Vagina (tissue), 2 donors: ENCODE measurements at regions not wholly inside any gene's neighbourhood (a gene's known extent, or its start where the extent isn't known, plus 50 kb on each side); places are given as distances from the start of the nearest gene placed in this dataset.

Experiments
- DNase-seq, 2 donors: peaks; one replicate each; pipeline ENCODE4 v3.0.0-alpha.2; 2017; ENCODE audit errors: extremely low spot score in 2 of 2
- H3K27ac ChIP-seq: fragments of 200-600 bp; sonication (generic); one replicate; pipeline ENCODE4 v1.5.1; 2019
- H3K27me3 ChIP-seq: fragments of 200-600 bp; sonication (generic); one replicate; pipeline ENCODE4 v1.5.1; 2019
- H3K36me3 ChIP-seq, 2 donors: fragments of 200-600 bp; sonication (generic); one replicate each; pipeline ENCODE4 v1.5.1; 2017 to 2019
- H3K4me1 ChIP-seq: fragments of 200-600 bp; sonication (generic); one replicate; pipeline ENCODE4 v1.5.1; 2019
- H3K4me3 ChIP-seq, 2 donors: fragments of 200-600 bp; sonication (generic); 1 replicate in 1 of 2; 2 replicates in 1 of 2; pipeline ENCODE4 v1.5.1; 2016 to 2019
- H3K9me3 ChIP-seq: fragments of 200-600 bp; sonication (generic); one replicate; pipeline ENCODE4 v1.5.1; 2019
- POLR2A ChIP-seq, 2 donors: fragments of 450-650 bp; IDR thresholded peaks; one replicate each; pipeline ENCODE4 v1.6.1; 2017; ENCODE audit warnings: antibody characterized with exemption in 2 of 2, mild to moderate bottlenecking in 2 of 2, moderate library complexity in 2 of 2
- POLR2AphosphoS5 ChIP-seq, 2 donors: sonication (generic); formaldehyde crosslinking; IDR thresholded peaks; one replicate each; pipeline ENCODE4 v1.9.0; 2017; ENCODE audit warnings: antibody characterized with exemption in 2 of 2, mild to moderate bottlenecking in 2 of 2, low read depth in 1 of 2; ENCODE audit not compliant: insufficient read depth in 1 of 2
- intact Hi-C: fragments of 100-400 bp; cut with DNase I; formaldehyde crosslinking; loops from one replicate; pipeline ENCODE4 v1.15.1; 2023
- TF ChIP-seq, protein P1 (sequence below), 3 experiments: fragments of 450-650 bp in 2 of 3; fragments of 200-600 bp in 1 of 3; sonication (generic) in 1 of 3; IDR thresholded peaks; one replicate each; pipeline ENCODE4 v1.5.1; 2017 to 2019; ENCODE audit warnings: antibody characterized with exemption in 3 of 3, mild to moderate bottlenecking in 2 of 3, moderate library complexity in 2 of 3

DNA sequence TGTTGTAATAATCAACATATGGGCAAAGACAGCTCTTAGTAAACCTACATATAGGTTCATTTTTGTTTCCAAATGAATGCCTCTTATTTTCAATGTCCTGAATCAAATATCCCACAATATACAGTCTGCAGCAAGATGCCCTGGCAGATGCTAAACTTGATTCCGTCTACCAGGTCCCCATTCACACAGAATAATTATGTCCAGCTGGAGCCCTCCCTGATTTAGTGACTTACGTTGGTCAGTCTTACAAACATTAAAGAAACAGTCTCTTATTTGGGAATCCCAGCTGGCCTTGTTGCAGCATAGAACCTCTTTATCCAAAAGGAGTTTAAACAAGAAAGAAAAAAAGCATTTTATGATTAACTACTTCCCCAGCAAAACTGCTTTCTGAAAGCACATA is 82.7 kb upstream of the BMP4 start:
- no peak overlapping the region for H3K27ac ChIP-seq
- H3K4me1 ChIP-seq = no peaks in the 10 kb centered on the region
- intact Hi-C loops = no loop called here
- TF ChIP-seq POLR2A (IDR thresholded peaks at IDR 0.05) = no peak
- TF ChIP-seq POLR2AphosphoS5 (IDR thresholded peaks at IDR 0.05; ENCODE audit: insufficient read depth in 1 of 2, low read depth in 1 of 2) = no peak
- TF ChIP-seq, protein P1, sequence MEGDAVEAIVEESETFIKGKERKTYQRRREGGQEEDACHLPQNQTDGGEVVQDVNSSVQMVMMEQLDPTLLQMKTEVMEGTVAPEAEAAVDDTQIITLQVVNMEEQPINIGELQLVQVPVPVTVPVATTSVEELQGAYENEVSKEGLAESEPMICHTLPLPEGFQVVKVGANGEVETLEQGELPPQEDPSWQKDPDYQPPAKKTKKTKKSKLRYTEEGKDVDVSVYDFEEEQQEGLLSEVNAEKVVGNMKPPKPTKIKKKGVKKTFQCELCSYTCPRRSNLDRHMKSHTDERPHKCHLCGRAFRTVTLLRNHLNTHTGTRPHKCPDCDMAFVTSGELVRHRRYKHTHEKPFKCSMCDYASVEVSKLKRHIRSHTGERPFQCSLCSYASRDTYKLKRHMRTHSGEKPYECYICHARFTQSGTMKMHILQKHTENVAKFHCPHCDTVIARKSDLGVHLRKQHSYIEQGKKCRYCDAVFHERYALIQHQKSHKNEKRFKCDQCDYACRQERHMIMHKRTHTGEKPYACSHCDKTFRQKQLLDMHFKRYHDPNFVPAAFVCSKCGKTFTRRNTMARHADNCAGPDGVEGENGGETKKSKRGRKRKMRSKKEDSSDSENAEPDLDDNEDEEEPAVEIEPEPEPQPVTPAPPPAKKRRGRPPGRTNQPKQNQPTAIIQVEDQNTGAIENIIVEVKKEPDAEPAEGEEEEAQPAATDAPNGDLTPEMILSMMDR (IDR thresholded peaks at IDR 0.05) = no peak
- H3K4me3 ChIP-seq = no peak overlapping the region
- peaks cover 5% of the 10 kb centered on the region for H3K9me3 ChIP-seq
- no peak for DNase-seq
- no peaks in the 10 kb centered on the region for H3K27me3 ChIP-seq
- no peaks in the 10 kb centered on the region for H3K36me3 ChIP-seq

DNA sequence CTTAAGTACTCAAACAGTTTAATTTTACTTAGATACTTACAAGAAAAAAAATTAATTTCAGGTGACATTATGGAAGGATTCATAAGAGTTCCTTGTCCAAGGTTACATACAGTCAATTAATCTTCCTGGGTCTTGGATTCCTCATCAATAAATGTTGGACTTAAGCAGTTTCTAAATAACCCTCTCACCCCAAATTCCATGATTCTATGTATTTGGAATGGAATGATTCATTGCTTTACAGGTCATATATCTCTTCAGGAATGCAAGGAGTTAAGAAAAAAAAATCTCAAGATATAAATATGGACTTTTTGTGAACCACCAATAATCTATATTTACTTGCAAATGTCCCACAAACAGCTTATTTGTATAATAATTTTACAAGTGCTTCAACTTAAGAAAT is 84.2 kb upstream of the BMP4 start:
- TF ChIP-seq, protein P1 (IDR thresholded peaks at IDR 0.05) = no peak
- no peak for TF ChIP-seq POLR2AphosphoS5 (IDR thresholded peaks at IDR 0.05; ENCODE audit: insufficient read depth in 1 of 2, low read depth in 1 of 2)
- no peak for TF ChIP-seq POLR2A (IDR thresholded peaks at IDR 0.05)
- intact Hi-C loops = no loop called here
- DNase-seq = no peak

DNA sequence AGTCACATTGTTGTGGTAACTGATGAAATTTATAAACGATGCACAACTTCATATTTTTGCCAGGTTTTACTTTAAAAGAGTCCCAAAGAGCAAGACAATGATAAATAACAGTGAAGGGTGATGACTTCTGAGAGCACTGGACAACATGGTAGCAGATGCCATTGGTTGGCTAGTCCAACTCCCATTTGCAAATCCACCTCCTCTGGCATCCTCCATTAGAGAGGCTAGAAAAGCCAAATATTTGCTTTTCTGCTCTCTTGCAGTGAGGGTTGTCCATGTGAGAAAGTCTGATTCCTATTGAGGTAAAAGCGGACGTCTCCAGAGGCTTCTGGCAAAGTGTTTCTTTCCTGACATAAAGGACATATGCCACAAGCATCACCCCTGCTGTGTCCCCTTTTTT is 89.6 kb upstream of the BMP4 start:
- H3K4me3 ChIP-seq = no peak overlapping the region
- intact Hi-C loops = no loop called here
- no peak for DNase-seq
- no peaks in the 10 kb centered on the region for H3K27me3 ChIP-seq
- no peak for TF ChIP-seq POLR2AphosphoS5 (IDR thresholded peaks at IDR 0.05; ENCODE audit: insufficient read depth in 1 of 2, low read depth in 1 of 2)
- TF ChIP-seq POLR2A (IDR thresholded peaks at IDR 0.05) = no peak
- TF ChIP-seq, protein P1 (IDR thresholded peaks at IDR 0.05) = no peak
- H3K4me1 ChIP-seq = no peaks in the 10 kb centered on the region
- H3K9me3 ChIP-seq = no peaks in the 10 kb centered on the region
- H3K27ac ChIP-seq = no peak overlapping the region
- no peaks in the 10 kb centered on the region for H3K36me3 ChIP-seq

More for the DNA sequence above, 84.2 kb upstream of the BMP4 start:
- Histone ChIP-seq H3K4me1 (no peaks in the 10 kb centered on the region), H3K27me3 (no peaks in the 10 kb centered on the region), H3K4me3 (no peak overlapping the region), H3K9me3 (no peaks in the 10 kb centered on the region), H3K27ac (no peak overlapping the region), H3K36me3 (no peaks in the 10 kb centered on the region)

DNA sequence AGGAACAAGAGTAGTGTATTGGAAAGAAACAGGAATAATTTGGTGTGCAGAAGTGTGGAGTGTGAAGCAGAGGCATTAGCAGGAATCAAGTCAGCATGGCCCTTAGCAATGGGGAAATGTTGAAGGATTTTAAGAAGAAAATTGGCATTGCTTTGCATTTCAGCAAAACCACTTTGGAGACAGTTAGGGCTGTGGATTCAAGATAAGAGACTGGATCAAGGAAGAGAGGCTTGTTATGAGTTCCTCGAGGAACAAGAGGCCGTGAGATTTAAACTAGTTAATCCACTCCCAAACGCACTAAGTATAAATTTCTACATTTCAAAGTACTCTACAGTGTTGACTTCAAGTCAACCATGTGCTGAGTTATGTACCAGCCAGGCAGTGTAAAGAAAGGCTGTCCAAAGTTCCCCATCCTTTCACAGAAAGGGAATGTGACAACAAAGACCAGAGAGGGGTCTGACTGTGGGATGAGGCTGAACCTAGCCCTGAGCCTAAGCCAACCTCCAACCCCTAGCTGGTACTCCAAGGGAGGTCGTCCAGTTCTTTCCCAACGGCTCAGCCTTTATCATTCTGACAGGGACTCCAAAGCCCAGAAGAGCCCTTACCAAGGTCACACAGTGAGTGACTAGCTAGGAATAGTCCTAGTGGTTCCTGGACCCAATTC is 91.2 kb upstream of the BMP4 start:
- Histone ChIP-seq H3K4me1 (no peaks in the 10 kb centered on the region), H3K4me3 (no peak overlapping the region), H3K27me3 (no peaks in the 10 kb centered on the region), H3K9me3 (no peaks in the 10 kb centered on the region), H3K36me3 (no peaks in the 10 kb centered on the region), H3K27ac (no peak overlapping the region)
- no peak for DNase-seq
- intact Hi-C loops = no loop called here
- TF ChIP-seq POLR2AphosphoS5 (IDR thresholded peaks at IDR 0.05; ENCODE audit: insufficient read depth in 1 of 2, low read depth in 1 of 2) (no peak), POLR2A (IDR thresholded peaks at IDR 0.05) (no peak)
- TF ChIP-seq, protein P1 (IDR thresholded peaks at IDR 0.05) = no peak

DNA sequence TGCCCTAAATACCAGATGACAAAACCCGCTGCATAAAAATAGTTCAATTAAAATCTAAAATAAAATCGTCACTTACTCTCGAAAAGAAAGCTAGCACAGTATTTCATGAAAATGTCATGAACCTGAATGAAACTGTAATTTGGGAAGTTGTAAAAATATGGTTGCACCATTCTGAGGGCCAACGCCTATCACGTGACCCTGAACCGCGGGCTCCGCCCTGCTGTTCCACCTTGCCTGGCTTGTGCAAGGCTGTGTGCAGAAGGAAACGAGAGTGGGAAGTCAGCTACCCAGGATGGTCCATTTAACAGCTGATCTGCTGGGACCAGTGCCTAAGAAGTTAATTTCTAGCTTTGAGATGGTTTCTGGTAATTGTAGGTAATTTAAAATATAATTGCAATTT is 91.7 kb upstream of the BMP4 start:
- no peak overlapping the region for H3K27ac ChIP-seq
- no peak overlapping the region for H3K4me3 ChIP-seq
- no peaks in the 10 kb centered on the region for H3K27me3 ChIP-seq
- H3K4me1 ChIP-seq = no peaks in the 10 kb centered on the region
- intact Hi-C loops = no loop called here
- no peaks in the 10 kb centered on the region for H3K36me3 ChIP-seq
- no peak for TF ChIP-seq POLR2A (IDR thresholded peaks at IDR 0.05)
- DNase-seq = no peak
- H3K9me3 ChIP-seq = no peaks in the 10 kb centered on the region
